ENCODE measurements at regions not wholly inside any gene's neighbourhood (a gene's known extent, or its start where the extent isn't known, plus 50 kb on each side); places are given as distances from the start of the nearest gene placed in this dataset.

DNA sequence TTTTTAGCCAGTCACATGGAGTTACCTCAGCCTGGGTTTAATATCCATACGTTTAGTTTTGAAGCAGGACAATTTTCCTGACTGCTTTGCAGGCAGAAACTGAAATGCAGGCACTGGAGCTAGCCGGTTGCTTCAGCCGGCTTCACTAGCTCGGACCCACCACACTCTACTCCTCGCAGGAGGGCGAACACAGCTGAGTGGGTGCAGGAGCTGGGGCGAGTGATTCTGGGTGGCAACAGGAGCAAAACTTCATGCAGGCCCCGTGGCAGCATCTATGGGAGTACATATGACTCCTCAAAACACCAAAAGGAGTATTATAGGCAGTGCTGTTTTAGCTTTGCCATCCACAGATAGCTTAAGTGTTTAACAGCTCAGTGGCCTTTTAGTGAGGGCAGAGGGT, 1211.8 kb upstream of the NUDT12 start:
- Histone ChIP-seq H3K36me3 (no peaks in the 10 kb centered on the region), H3K27ac (no peak overlapping the region), H3K4me1 (no peaks in the 10 kb centered on the region), H3K4me3 (no peak overlapping the region), H3K9me3 (peaks cover 0 to 14% (median 6%) of the 10 kb centered on the region in 4 donors), H3K27me3 (no peaks in the 10 kb centered on the region)
- intact Hi-C loops (cut with DNase I; ENCODE audit: low total_unique reads), result no loop called here
- TF ChIP-seq EP300 (IDR thresholded peaks at IDR 0.05) (no peak), POLR2A (IDR thresholded peaks at IDR 0.05) (no peak), POLR2AphosphoS5 (IDR thresholded peaks at IDR 0.05) (no peak)
- TF ChIP-seq, protein P1, sequence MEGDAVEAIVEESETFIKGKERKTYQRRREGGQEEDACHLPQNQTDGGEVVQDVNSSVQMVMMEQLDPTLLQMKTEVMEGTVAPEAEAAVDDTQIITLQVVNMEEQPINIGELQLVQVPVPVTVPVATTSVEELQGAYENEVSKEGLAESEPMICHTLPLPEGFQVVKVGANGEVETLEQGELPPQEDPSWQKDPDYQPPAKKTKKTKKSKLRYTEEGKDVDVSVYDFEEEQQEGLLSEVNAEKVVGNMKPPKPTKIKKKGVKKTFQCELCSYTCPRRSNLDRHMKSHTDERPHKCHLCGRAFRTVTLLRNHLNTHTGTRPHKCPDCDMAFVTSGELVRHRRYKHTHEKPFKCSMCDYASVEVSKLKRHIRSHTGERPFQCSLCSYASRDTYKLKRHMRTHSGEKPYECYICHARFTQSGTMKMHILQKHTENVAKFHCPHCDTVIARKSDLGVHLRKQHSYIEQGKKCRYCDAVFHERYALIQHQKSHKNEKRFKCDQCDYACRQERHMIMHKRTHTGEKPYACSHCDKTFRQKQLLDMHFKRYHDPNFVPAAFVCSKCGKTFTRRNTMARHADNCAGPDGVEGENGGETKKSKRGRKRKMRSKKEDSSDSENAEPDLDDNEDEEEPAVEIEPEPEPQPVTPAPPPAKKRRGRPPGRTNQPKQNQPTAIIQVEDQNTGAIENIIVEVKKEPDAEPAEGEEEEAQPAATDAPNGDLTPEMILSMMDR (IDR thresholded peaks at IDR 0.05), result no peak
- WGBS, 5 donors, result 86 to 93% (median 90%) methylated on average over 8 of the region's 8 CpGs
- DNase-seq, result no peak

DNA sequence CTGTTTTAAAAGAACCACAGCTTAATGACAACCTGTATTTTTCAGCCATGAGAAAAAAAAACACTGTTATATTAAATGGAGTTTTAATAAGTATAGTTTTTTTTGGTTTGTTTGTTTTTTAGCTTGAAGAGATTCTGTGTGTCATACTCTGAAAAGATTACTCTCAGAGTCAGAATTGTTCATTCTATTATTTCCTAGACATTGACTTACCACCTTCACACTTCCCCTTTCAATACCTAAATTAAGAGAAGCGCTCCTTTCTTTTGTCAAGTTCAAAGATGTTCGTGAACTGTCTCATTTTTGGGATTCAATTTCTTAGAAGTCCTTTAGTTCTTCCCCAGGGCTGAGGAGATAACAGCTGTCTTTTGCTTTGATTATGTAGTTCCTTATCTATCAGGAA, 1201.6 kb upstream of the NUDT12 start:
- no peak overlapping the region for H3K27ac ChIP-seq
- DNase-seq, result no peak
- H3K27me3 ChIP-seq, result no peaks in the 10 kb centered on the region
- peaks cover 0 to 3% (median 0%) of the 10 kb centered on the region in 4 donors for H3K9me3 ChIP-seq
- no peak overlapping the region for H3K4me3 ChIP-seq
- WGBS, 5 donors, result 90 to 97% (median 94%) methylated on average over 2 of the region's 2 CpGs
- no peak for TF ChIP-seq POLR2AphosphoS5 (IDR thresholded peaks at IDR 0.05)
- no peak for TF ChIP-seq EP300 (IDR thresholded peaks at IDR 0.05)
- TF ChIP-seq, protein P1 (IDR thresholded peaks at IDR 0.05), result no peak
- no peaks in the 10 kb centered on the region for H3K4me1 ChIP-seq
- no peaks in the 10 kb centered on the region for H3K36me3 ChIP-seq
- intact Hi-C loops (cut with DNase I; ENCODE audit: low total_unique reads), result no loop called here

DNA sequence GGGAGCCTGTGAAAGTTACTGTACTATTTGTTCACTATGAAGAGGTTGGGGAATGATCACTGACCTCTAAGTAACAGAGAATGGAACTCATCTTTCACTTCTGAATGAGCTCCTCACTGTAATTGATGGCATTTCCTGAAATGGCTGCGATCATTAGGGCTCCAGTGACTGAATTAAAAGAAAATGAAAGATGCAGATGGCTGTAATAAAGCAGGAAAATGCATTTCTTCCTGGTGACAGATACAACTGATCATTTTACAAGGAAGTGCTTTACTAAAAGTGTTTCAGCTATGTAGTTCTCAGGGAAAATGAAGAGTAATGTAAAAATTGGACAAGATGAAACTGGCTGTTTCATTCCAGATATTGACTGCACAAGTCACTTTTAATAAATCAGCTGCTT, 1200.6 kb upstream of the NUDT12 start:
- TF ChIP-seq EP300 (IDR thresholded peaks at IDR 0.05), result no peak
- TF ChIP-seq POLR2A (IDR thresholded peaks at IDR 0.05), result no peak
- no peak for TF ChIP-seq POLR2AphosphoS5 (IDR thresholded peaks at IDR 0.05)
- TF ChIP-seq, protein P1 (IDR thresholded peaks at IDR 0.05), result no peak
- no peaks in the 10 kb centered on the region for H3K27me3 ChIP-seq
- H3K4me1 ChIP-seq, result no peaks in the 10 kb centered on the region
- H3K36me3 ChIP-seq, result no peaks in the 10 kb centered on the region
- no peak overlapping the region for H3K4me3 ChIP-seq
- no peak overlapping the region for H3K27ac ChIP-seq
- 46 to 75% (median 67%) methylated on average over 1 of the region's 1 CpG for WGBS, 5 donors
- H3K9me3 ChIP-seq, result peaks cover 0 to 3% (median 0%) of the 10 kb centered on the region in 4 donors
- intact Hi-C loops (cut with DNase I; ENCODE audit: low total_unique reads), result no loop called here
- no peak for DNase-seq

DNA sequence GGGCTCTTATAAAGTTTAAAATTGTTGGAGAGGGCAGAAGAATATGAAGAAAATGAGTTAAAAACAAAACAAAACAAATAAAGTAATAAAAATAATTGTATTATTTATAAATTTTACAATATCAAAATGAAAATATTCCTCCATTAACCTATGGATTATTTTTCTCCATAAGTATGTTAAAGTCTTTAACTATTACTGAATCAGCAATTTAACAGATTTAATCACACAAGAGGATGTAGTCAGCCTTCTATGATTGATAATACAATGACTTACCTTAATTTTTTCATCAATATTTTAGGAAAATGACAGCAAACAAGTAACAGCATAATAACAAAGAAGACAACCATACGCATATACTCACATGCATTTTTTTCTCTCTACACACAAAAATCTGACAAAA, 1195.3 kb upstream of the NUDT12 start:
- peaks cover 0 to 3% (median 0%) of the 10 kb centered on the region in 4 donors for H3K9me3 ChIP-seq
- WGBS, 5 donors, result 93 to 97% (median 95%) methylated on average over 1 of the region's 1 CpG
- no peaks in the 10 kb centered on the region for H3K36me3 ChIP-seq
- H3K4me3 ChIP-seq, result no peak overlapping the region
- no peaks in the 10 kb centered on the region for H3K27me3 ChIP-seq
- TF ChIP-seq POLR2A (IDR thresholded peaks at IDR 0.05) (no peak), POLR2AphosphoS5 (IDR thresholded peaks at IDR 0.05) (no peak), EP300 (IDR thresholded peaks at IDR 0.05) (no peak)
- TF ChIP-seq, protein P1 (IDR thresholded peaks at IDR 0.05), result no peak
- intact Hi-C loops (cut with DNase I; ENCODE audit: low total_unique reads), result no loop called here
- no peaks in the 10 kb centered on the region for H3K4me1 ChIP-seq
- H3K27ac ChIP-seq, result no peak overlapping the region
- no peak for DNase-seq

All from stomach (tissue), 8 donors.